ENCODE measurements at regions not wholly inside any gene's neighbourhood (a gene's known extent, or its start where the extent isn't known, plus 50 kb on each side); places are given as distances from the start of the nearest gene placed in this dataset.

DNA sequence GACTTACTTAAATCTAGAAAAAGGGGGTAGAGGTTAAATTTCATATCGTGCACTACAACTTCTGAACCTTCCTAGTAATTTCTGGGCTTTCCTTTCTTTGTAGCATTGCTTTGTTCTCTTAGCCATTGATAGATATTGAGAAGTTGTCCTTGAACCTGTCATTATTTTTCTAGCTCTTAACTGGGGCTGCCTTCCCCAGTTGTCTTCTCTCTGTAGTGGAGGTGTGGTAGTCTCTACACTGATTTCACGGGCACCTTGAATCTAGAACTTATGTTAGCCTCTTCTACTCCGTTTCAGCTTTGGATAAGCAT lies 504.0 kb downstream of the PCNX1 start:
- no peak overlapping the region for H3K4me3 ChIP-seq (ENCODE audit: low read length in 2 of 2)
- no peaks in the 10 kb centered on the region for H3K9me3 ChIP-seq (ENCODE audit: control insufficient read depth in 2 of 2, low read length in 2 of 2)
- H3K27ac ChIP-seq (ENCODE audit: low read depth in 2 of 2, low read length in 2 of 2): no peak overlapping the region
- H3K4me1 ChIP-seq (ENCODE audit: control insufficient read depth in 2 of 2, insufficient read depth in 2 of 2, low read length in 2 of 2): no peaks in the 10 kb centered on the region
- no peaks in the 10 kb centered on the region for H3K36me3 ChIP-seq (ENCODE audit: control insufficient read depth in 2 of 2, insufficient read depth in 2 of 2, low read length in 2 of 2)
- H3K27me3 ChIP-seq (ENCODE audit: control insufficient read depth in 2 of 2, insufficient read depth in 2 of 2, low read length in 2 of 2): no peaks in the 10 kb centered on the region
- no peak overlapping the region for H3K9ac ChIP-seq (ENCODE audit: low read depth in 1 of 2, low read length in 2 of 2)

DNA sequence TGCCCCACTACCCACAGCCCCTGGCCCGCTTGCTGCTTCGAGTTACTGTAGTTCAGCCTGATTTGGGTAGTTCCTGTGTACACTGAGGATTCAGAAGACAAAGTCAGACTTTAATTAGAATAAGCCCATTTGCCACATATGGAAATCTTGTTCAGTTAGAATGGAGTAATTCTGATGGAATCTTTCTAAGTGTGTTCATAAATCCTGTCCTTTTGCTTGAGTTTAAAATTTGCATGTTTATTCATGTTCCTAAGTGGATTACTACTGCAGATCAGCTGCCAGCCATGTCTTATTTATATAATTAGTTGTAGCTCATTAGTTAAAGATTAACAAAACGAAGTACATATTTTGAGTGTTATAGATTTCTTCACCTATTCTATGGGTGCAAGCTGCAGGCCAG lies 504.5 kb downstream of the PCNX1 start:
- Histone ChIP-seq H3K27ac (ENCODE audit: low read depth in 2 of 2, low read length in 2 of 2) (no peak overlapping the region), H3K36me3 (ENCODE audit: control insufficient read depth in 2 of 2, insufficient read depth in 2 of 2, low read length in 2 of 2) (no peaks in the 10 kb centered on the region), H3K9me3 (ENCODE audit: control insufficient read depth in 2 of 2, low read length in 2 of 2) (no peaks in the 10 kb centered on the region), H3K4me1 (ENCODE audit: control insufficient read depth in 2 of 2, insufficient read depth in 2 of 2, low read length in 2 of 2) (no peaks in the 10 kb centered on the region), H3K27me3 (ENCODE audit: control insufficient read depth in 2 of 2, insufficient read depth in 2 of 2, low read length in 2 of 2) (no peaks in the 10 kb centered on the region), H3K4me3 (ENCODE audit: low read length in 2 of 2) (no peak overlapping the region), H3K9ac (ENCODE audit: low read depth in 1 of 2, low read length in 2 of 2) (no peak overlapping the region)

DNA sequence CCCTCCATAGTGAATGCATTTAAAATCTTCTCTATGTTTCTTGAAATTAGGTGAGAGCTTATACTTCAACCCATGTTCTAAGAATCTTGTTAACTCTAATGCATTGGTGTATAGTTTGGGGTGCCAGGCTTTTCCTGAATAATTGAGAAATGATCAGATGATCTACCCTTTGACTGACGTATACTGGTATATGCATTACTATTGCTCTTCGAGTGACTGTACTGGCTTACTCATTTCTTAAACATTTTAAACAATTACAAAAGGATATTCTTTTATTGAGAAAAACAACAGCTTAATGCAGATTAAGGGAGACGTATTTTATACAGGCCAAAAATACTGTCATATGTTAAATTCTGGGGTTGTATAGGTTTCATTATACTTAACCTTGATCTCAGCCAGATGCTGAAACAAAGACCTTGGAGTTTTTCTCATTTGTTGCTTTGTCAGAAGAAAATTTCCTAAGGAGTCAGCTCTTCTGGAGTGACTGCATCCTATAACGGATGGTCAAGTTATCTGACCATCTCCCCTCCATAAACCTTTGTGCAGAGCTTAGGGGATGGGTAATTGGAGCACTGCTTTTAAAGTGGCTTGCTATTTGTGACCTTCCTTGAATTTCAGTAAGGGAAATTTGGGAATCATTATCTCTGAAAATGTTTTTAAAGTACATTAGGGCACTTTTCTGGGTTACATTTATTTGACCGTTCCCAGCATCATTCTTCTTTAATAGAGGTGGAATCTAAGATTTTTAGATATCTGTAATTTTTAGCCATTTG lies 507.6 kb downstream of the PCNX1 start:
- H3K9me3 ChIP-seq (ENCODE audit: control insufficient read depth in 2 of 2, low read length in 2 of 2): no peaks in the 10 kb centered on the region
- H3K4me1 ChIP-seq (ENCODE audit: control insufficient read depth in 2 of 2, insufficient read depth in 2 of 2, low read length in 2 of 2): no peaks in the 10 kb centered on the region
- no peak overlapping the region for H3K27ac ChIP-seq (ENCODE audit: low read depth in 2 of 2, low read length in 2 of 2)
- no peaks in the 10 kb centered on the region for H3K36me3 ChIP-seq (ENCODE audit: control insufficient read depth in 2 of 2, insufficient read depth in 2 of 2, low read length in 2 of 2)
- no peaks in the 10 kb centered on the region for H3K27me3 ChIP-seq (ENCODE audit: control insufficient read depth in 2 of 2, insufficient read depth in 2 of 2, low read length in 2 of 2)
- H3K9ac ChIP-seq (ENCODE audit: low read depth in 1 of 2, low read length in 2 of 2): no peak overlapping the region
- no peak overlapping the region for H3K4me3 ChIP-seq (ENCODE audit: low read length in 2 of 2)

DNA sequence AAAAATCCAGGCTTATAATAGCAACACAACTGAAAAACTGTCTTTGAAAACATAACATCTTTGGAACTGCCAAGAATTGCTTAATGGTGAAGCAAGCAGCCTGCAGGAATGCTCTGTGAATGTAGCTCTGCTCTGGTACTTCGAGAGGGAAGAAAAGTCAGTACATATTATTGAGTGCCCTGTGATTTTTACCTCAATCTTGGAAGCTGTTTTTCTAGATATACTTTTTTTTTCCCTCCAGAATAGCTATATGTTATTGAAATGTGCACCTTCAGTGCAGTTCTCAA lies 508.1 kb downstream of the PCNX1 start:
- Histone ChIP-seq H3K4me3 (ENCODE audit: low read length in 2 of 2) (no peak overlapping the region), H3K36me3 (ENCODE audit: control insufficient read depth in 2 of 2, insufficient read depth in 2 of 2, low read length in 2 of 2) (no peaks in the 10 kb centered on the region), H3K27me3 (ENCODE audit: control insufficient read depth in 2 of 2, insufficient read depth in 2 of 2, low read length in 2 of 2) (no peaks in the 10 kb centered on the region), H3K4me1 (ENCODE audit: control insufficient read depth in 2 of 2, insufficient read depth in 2 of 2, low read length in 2 of 2) (no peaks in the 10 kb centered on the region), H3K9me3 (ENCODE audit: control insufficient read depth in 2 of 2, low read length in 2 of 2) (no peaks in the 10 kb centered on the region), H3K27ac (ENCODE audit: low read depth in 2 of 2, low read length in 2 of 2) (no peak overlapping the region), H3K9ac (ENCODE audit: low read depth in 1 of 2, low read length in 2 of 2) (no peak overlapping the region)

DNA sequence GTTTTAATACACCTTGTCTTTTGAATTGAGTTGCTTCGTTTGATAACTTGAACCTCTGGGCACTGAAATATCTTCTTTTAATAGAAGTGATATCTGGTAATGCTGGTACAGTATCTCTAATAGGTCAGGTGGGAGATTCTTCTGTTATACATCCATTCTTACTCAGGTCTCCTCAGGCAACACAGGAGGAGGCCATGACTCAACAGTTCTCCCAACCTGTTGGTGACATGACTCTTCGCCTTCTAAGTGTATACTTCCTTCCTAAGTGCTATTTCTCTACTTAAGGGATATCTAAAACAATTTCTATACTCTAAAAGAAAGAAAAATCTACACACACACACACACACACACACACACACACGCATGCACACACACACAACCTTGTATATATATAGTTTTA lies 509.1 kb downstream of the PCNX1 start:
- Histone ChIP-seq H3K27ac (ENCODE audit: low read depth in 2 of 2, low read length in 2 of 2) (no peak overlapping the region), H3K9ac (ENCODE audit: low read depth in 1 of 2, low read length in 2 of 2) (no peak overlapping the region), H3K27me3 (ENCODE audit: control insufficient read depth in 2 of 2, insufficient read depth in 2 of 2, low read length in 2 of 2) (no peaks in the 10 kb centered on the region), H3K4me1 (ENCODE audit: control insufficient read depth in 2 of 2, insufficient read depth in 2 of 2, low read length in 2 of 2) (no peaks in the 10 kb centered on the region), H3K36me3 (ENCODE audit: control insufficient read depth in 2 of 2, insufficient read depth in 2 of 2, low read length in 2 of 2) (no peaks in the 10 kb centered on the region), H3K4me3 (ENCODE audit: low read length in 2 of 2) (no peak overlapping the region), H3K9me3 (ENCODE audit: control insufficient read depth in 2 of 2, low read length in 2 of 2) (no peaks in the 10 kb centered on the region)

DNA sequence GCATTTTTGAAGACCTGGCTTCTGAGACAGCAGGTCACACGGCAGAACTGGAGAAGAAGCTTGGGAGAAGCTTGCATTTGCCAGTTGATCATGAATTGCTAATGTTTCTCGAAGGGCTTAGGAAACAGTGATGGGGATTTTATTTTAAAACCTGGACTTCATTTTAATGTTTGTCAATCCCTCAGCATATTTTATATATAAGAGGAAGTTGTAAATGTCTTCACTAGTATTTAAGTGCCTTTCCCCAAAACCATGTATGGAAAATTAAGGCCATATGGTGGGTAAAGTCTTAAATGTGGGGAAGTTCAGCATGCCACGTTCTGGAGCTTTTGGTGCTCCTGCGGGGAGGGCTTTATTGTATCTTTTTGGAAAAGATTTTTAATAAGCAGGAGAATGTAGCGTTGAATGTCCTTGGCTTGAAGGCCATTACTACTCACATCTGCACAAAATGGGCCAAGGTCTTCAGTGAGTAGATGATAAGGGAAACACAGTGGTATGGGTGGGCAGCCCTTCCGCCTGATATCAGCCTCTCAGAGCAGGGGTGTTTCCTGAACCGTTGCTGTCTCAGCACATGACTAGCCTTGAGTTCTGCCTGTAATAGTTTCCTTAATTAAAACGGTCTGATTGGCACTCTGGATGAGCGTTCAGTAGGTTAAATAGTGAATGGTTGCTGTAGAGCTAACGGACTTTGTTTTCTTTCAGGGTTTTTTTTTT lies 511.4 kb downstream of the PCNX1 start:
- Histone ChIP-seq H3K4me1 (ENCODE audit: control insufficient read depth in 2 of 2, insufficient read depth in 2 of 2, low read length in 2 of 2) (no peaks in the 10 kb centered on the region), H3K27ac (ENCODE audit: low read depth in 2 of 2, low read length in 2 of 2) (no peak overlapping the region), H3K9ac (ENCODE audit: low read depth in 1 of 2, low read length in 2 of 2) (no peak overlapping the region), H3K27me3 (ENCODE audit: control insufficient read depth in 2 of 2, insufficient read depth in 2 of 2, low read length in 2 of 2) (no peaks in the 10 kb centered on the region), H3K4me3 (ENCODE audit: low read length in 2 of 2) (no peak overlapping the region), H3K9me3 (ENCODE audit: control insufficient read depth in 2 of 2, low read length in 2 of 2) (no peaks in the 10 kb centered on the region), H3K36me3 (ENCODE audit: control insufficient read depth in 2 of 2, insufficient read depth in 2 of 2, low read length in 2 of 2) (no peaks in the 10 kb centered on the region)

DNA sequence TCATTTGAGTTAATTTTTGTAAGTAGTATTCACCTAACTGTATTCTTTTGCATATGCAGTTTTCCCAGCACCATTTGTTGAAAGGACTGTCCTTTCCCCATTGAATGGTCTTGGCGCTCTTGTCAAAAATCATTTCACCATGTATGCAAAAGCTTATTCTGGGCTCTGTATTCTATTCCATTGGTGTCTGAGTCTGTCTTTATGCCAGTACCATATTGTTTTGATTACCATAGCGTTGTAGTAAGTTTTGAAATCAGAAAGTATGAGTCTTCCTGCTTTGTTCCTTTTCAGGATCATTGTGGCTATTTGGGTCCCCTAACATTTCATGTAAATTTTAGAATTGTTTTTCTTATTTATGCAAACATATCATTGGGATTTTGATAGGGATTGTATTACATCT lies 508.7 kb upstream of the RGS6 start:
- H3K9ac ChIP-seq (ENCODE audit: low read depth in 1 of 2, low read length in 2 of 2): no peak overlapping the region
- H3K27me3 ChIP-seq (ENCODE audit: control insufficient read depth in 2 of 2, insufficient read depth in 2 of 2, low read length in 2 of 2): no peaks in the 10 kb centered on the region
- H3K9me3 ChIP-seq (ENCODE audit: control insufficient read depth in 2 of 2, low read length in 2 of 2): peaks cover 0 to 3% of the 10 kb centered on the region in 2 donors
- H3K36me3 ChIP-seq (ENCODE audit: control insufficient read depth in 2 of 2, insufficient read depth in 2 of 2, low read length in 2 of 2): no peaks in the 10 kb centered on the region
- H3K4me3 ChIP-seq (ENCODE audit: low read length in 2 of 2): no peak overlapping the region
- no peaks in the 10 kb centered on the region for H3K4me1 ChIP-seq (ENCODE audit: control insufficient read depth in 2 of 2, insufficient read depth in 2 of 2, low read length in 2 of 2)
- no peak overlapping the region for H3K27ac ChIP-seq (ENCODE audit: low read depth in 2 of 2, low read length in 2 of 2)

DNA sequence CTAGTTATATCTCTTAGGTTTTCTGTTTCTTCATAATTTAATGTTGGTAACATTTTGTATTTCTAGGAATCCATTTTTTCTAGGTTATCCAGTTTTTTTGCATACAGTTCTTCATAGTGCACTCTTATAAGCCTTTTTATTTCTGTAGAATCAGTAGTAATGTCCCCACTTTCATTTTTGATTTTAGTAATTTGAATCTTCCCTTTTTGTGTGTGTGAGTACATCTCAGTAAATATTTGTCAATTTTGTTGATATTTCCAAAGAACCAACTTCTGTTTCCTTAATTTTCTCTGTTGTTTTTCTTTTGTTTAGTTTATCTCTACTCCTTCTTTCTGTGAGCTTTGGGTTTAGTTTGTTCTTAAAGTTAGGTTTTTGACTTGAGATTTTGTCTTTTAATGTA lies 507.3 kb upstream of the RGS6 start:
- Histone ChIP-seq H3K9ac (ENCODE audit: low read depth in 1 of 2, low read length in 2 of 2) (no peak overlapping the region), H3K4me1 (ENCODE audit: control insufficient read depth in 2 of 2, insufficient read depth in 2 of 2, low read length in 2 of 2) (no peaks in the 10 kb centered on the region), H3K27ac (ENCODE audit: low read depth in 2 of 2, low read length in 2 of 2) (no peak overlapping the region), H3K36me3 (ENCODE audit: control insufficient read depth in 2 of 2, insufficient read depth in 2 of 2, low read length in 2 of 2) (no peaks in the 10 kb centered on the region), H3K27me3 (ENCODE audit: control insufficient read depth in 2 of 2, insufficient read depth in 2 of 2, low read length in 2 of 2) (no peaks in the 10 kb centered on the region), H3K9me3 (ENCODE audit: control insufficient read depth in 2 of 2, low read length in 2 of 2) (peaks cover 0 to 3% of the 10 kb centered on the region in 2 donors), H3K4me3 (ENCODE audit: low read length in 2 of 2) (no peak overlapping the region)

DNA sequence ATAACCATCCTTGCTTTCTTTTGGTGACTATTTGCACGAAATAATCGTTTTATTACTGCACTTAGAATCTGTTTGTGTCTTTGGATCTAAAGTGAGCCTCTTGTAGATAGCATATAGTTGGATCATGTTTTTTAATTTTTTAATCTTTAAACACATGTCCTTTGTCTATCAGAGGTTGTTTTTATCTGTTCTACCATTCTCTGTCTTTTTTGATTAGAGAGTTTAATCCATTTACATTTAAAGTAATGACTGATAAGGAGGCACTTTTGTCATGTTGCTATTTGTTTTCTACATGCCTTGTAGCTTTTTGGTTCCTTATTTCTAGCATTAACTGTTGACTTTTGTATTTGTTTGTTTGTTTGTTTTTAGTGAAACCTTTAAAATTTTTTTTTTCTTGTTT lies 506.2 kb upstream of the RGS6 start:
- H3K9me3 ChIP-seq (ENCODE audit: control insufficient read depth in 2 of 2, low read length in 2 of 2): peaks cover 0 to 3% of the 10 kb centered on the region in 2 donors
- no peaks in the 10 kb centered on the region for H3K27me3 ChIP-seq (ENCODE audit: control insufficient read depth in 2 of 2, insufficient read depth in 2 of 2, low read length in 2 of 2)
- no peaks in the 10 kb centered on the region for H3K4me1 ChIP-seq (ENCODE audit: control insufficient read depth in 2 of 2, insufficient read depth in 2 of 2, low read length in 2 of 2)
- H3K4me3 ChIP-seq (ENCODE audit: low read length in 2 of 2): no peak overlapping the region
- no peak overlapping the region for H3K9ac ChIP-seq (ENCODE audit: low read depth in 1 of 2, low read length in 2 of 2)
- H3K27ac ChIP-seq (ENCODE audit: low read depth in 2 of 2, low read length in 2 of 2): no peak overlapping the region
- H3K36me3 ChIP-seq (ENCODE audit: control insufficient read depth in 2 of 2, insufficient read depth in 2 of 2, low read length in 2 of 2): no peaks in the 10 kb centered on the region

DNA sequence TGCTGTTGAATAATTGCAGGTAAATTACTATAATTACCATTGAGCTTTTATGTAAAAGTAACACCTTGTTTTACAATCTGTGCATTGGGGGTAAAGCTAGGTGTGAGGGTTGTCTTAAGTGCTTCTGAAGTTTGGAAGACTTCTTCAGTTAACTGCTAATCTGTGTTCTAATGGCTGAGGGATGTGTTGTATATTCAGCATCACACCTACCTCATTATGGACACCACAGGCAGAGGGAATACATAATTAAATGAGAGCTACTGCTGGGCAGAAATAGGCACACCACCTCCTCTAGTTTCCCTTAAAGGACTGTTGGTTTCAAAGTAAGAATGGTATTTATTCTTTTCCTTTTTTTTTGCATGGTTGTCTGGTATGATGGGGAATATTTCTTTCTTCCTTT lies 502.3 kb upstream of the RGS6 start:
- Histone ChIP-seq H3K4me1 (ENCODE audit: control insufficient read depth in 2 of 2, insufficient read depth in 2 of 2, low read length in 2 of 2) (peaks cover 4 to 8% of the 10 kb centered on the region in 2 donors), H3K9me3 (ENCODE audit: control insufficient read depth in 2 of 2, low read length in 2 of 2) (peaks cover 0 to 3% of the 10 kb centered on the region in 2 donors), H3K27ac (ENCODE audit: low read depth in 2 of 2, low read length in 2 of 2) (no peak overlapping the region), H3K36me3 (ENCODE audit: control insufficient read depth in 2 of 2, insufficient read depth in 2 of 2, low read length in 2 of 2) (no peaks in the 10 kb centered on the region), H3K4me3 (ENCODE audit: low read length in 2 of 2) (no peak overlapping the region), H3K27me3 (ENCODE audit: control insufficient read depth in 2 of 2, insufficient read depth in 2 of 2, low read length in 2 of 2) (no peaks in the 10 kb centered on the region), H3K9ac (ENCODE audit: low read depth in 1 of 2, low read length in 2 of 2) (no peak overlapping the region)
